Activated T-helper 2 cell treated with anti-CD3 and anti-CD28 coated beads, Interferon-gamma antibody, Interleukin-2, Interleukin-4, amounts not matched to agents 10 μg/mL and 5 μg/mL and 100 μg/mL, durations not matched to agents 14 hours and 24 hours and 36 hours (primary cell): ENCODE measurements at regions not wholly inside any gene's neighbourhood (a gene's known extent, or its start where the extent isn't known, plus 50 kb on each side); places are given as distances from the start of the nearest gene placed in this dataset.
"Not testable (repeated sequence)": the region's sequence is repeated elsewhere in the genome, so short reads cannot be mapped to it uniquely, and the experiment has no call there.

Source experiments
- DNase-seq: peaks from one replicate; pipeline ENCODE4 v3.0.0; 2021; ENCODE audit warnings: low spot score
- H3K27ac Mint-ChIP-seq: one replicate; pipeline ENCODE4 v1.8.0; 2021; ENCODE audit warnings: mixed read lengths
- H3K27me3 Mint-ChIP-seq: one replicate; pipeline ENCODE4 v1.8.0; 2021; ENCODE audit warnings: low read depth, mixed read lengths
- H3K36me3 Mint-ChIP-seq: one replicate; pipeline ENCODE4 v1.8.0; 2021; ENCODE audit warnings: low read depth, mixed read lengths
- H3K4me1 Mint-ChIP-seq: one replicate; pipeline ENCODE4 v1.8.0; 2021; ENCODE audit warnings: low read depth, mixed read lengths
- H3K4me3 Mint-ChIP-seq: one replicate; pipeline ENCODE4 v1.8.0; 2021; ENCODE audit warnings: low read depth, mild to moderate bottlenecking, moderate library complexity, mixed read lengths
- H3K9me3 Mint-ChIP-seq: one replicate; pipeline ENCODE4 v1.8.0; 2021; ENCODE audit warnings: mixed read lengths
- intact Hi-C: fragments of 100-400 bp; cut with micrococcal nuclease; formaldehyde crosslinking; loops from one replicate; pipeline ENCODE4 v1.15.1; 2023

DNA sequence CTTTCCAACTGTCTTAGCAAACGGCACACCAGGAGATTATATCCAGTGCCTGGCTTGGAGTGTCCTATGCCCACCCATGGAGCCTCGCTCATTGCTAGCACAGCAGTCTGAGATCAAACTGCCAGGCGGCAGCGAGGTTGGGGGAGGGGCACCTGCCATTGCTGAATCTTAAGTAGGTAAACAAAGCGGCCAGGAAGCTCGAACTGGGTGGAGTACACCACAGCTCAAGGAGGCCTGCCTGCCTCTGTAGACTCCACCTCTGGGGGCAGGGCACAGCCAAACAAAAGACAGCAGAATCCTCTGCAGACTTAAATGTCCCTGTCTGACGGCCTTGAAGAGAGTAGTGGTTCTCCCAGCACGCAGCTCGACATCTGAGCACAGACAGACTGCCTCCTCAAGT lies 325.0 kb downstream of the TRIM36 start:
- H3K4me1 Mint-ChIP-seq = not testable (repeated sequence)

DNA sequence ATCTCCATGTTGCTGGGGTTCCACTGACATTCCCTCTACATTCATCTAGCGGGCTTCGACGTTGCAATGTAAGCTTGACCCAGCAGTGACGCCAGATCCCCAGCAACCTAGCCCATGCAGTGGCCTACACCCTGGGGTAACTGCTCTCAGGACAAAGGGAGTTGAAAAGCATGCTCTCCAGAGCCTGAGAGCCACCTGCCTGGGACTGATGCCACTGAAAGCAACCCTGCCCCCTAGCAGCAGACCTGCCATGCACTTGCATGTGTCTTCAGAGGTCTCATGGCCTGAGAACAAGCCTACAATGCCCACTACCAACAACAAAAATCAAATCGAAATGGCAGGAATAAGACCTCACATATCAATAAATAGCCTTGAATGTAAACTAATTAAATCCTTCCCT lies 330.3 kb downstream of the TRIM36 start:
- Mint-ChIP-seq H3K4me3 (no peak overlapping the region), H3K4me1 (no peaks in the 10 kb centered on the region), H3K36me3 (no peaks in the 10 kb centered on the region), H3K9me3 (peaks cover 6% of the 10 kb centered on the region), H3K27me3 (no peaks in the 10 kb centered on the region), H3K27ac (no peak overlapping the region)
- no peak for DNase-seq
- intact Hi-C loops = no loop called here

More for the DNA sequence above, 325.0 kb downstream of the TRIM36 start:
- H3K4me3 Mint-ChIP-seq, intact Hi-C loops, H3K27me3 Mint-ChIP-seq, DNase-seq, H3K36me3 Mint-ChIP-seq, H3K27ac Mint-ChIP-seq: not testable (repeated sequence)
- H3K9me3 Mint-ChIP-seq = peaks cover 12% of the 10 kb centered on the region

GRCh38 chr5:114838937-114839336 lies 330.8 kb downstream of the TRIM36 start:
- intact Hi-C loops = no loop called here
- no peak overlapping the region for H3K27ac Mint-ChIP-seq

DNA sequence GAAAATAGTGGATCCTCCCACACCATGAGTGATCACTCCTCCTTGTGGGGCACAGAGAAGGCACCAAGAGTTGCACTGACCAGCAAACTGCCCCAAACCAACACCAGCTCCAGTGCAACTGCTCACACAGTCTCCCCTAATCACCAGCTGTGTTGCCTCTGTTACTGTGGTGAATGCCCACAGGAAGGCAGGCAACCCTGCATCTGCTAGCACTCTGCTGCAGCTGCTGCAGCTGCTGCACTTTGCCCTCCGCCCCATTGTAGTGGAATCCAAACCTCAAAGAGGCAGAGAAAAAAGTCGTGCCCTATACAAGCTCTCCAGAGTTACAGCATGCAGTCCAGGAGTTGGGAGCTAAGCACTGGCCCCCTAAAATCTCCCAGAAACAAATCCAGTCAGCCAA lies 339.6 kb downstream of the TRIM36 start:
- no peaks in the 10 kb centered on the region for H3K27me3 Mint-ChIP-seq
- no peak for DNase-seq
- intact Hi-C loops = no loop called here
- H3K27ac Mint-ChIP-seq = no peak overlapping the region
- no peaks in the 10 kb centered on the region for H3K4me1 Mint-ChIP-seq
- peaks cover 17% of the 10 kb centered on the region for H3K9me3 Mint-ChIP-seq
- no peak overlapping the region for H3K4me3 Mint-ChIP-seq
- H3K36me3 Mint-ChIP-seq = no peaks in the 10 kb centered on the region

More at GRCh38 chr5:114838937-114839336, 330.8 kb downstream of the TRIM36 start:
- Mint-ChIP-seq H3K4me3 (no peak overlapping the region), H3K27me3 (no peaks in the 10 kb centered on the region), H3K4me1 (no peaks in the 10 kb centered on the region), H3K9me3 (peaks cover 2% of the 10 kb centered on the region), H3K36me3 (no peaks in the 10 kb centered on the region)
- DNase-seq = no peak

DNA sequence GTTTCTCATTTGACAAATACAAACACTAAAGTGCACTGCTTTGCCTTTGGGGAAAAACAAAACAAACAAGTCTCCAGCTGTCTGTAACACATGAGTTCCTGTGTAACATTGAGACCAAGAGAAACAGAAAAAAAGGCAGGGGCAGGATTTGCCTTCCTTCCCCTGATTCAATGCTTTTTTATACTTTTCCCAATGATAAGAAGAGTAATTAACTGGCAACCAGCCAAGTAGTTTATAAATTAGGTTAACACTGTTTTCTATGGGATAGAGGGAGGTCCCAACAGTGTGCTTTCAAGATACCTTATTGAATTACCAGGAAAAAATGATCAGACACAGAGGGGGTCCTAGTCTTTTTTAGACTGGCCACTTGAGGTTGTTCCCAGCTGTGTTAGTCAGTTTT lies 346.8 kb downstream of the TRIM36 start:
- Mint-ChIP-seq H3K9me3 (peaks cover 19% of the 10 kb centered on the region), H3K27ac (no peak overlapping the region)

DNA sequence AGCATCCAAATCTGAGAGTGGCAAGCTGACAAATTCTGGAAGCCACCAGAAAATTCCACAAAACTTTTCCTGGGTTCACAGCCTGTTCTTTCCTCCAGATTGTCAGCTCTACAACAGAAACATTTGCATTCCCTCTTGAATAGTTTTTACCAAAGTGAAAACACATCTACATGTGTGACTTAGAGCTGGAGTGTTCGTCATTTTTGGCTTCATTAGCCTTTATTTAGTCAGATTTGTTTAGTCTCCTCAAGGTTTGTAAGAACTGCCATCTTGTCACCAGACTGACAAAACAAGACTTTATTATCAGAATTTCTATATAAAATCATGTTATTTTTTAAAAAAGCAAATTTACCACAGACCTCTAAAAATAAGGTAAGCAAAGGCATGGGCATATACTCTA lies 347.3 kb downstream of the TRIM36 start:
- Mint-ChIP-seq H3K27ac (no peak overlapping the region), H3K9me3 (peaks cover 22% of the 10 kb centered on the region), H3K36me3 (no peaks in the 10 kb centered on the region), H3K4me3 (no peak overlapping the region), H3K27me3 (no peaks in the 10 kb centered on the region), H3K4me1 (no peaks in the 10 kb centered on the region)
- no peak for DNase-seq
- intact Hi-C loops = no loop called here

More for the DNA sequence above, 346.8 kb downstream of the TRIM36 start:
- Mint-ChIP-seq H3K27me3 (no peaks in the 10 kb centered on the region), H3K4me1 (no peaks in the 10 kb centered on the region), H3K36me3 (no peaks in the 10 kb centered on the region), H3K4me3 (no peak overlapping the region)
- DNase-seq = no peak
- intact Hi-C loops = no loop called here

GRCh38 chr5:114790403-114790792 lies 379.3 kb downstream of the TRIM36 start:
- Mint-ChIP-seq H3K4me3 (no peak overlapping the region), H3K36me3 (no peaks in the 10 kb centered on the region), H3K4me1 (no peaks in the 10 kb centered on the region), H3K27me3 (no peaks in the 10 kb centered on the region), H3K27ac (no peak overlapping the region), H3K9me3 (no peaks in the 10 kb centered on the region)
- no peak for DNase-seq
- intact Hi-C loops = no loop called here

- Mint-ChIP-seq H3K27ac (no peak overlapping the region), H3K36me3 (no peaks in the 10 kb centered on the region), H3K4me3 (no peak overlapping the region), H3K27me3 (no peaks in the 10 kb centered on the region), H3K4me1 (no peaks in the 10 kb centered on the region), H3K9me3 (no peaks in the 10 kb centered on the region)
- no peak for DNase-seq
- intact Hi-C loops = no loop called here
These were observed 379.8 kb downstream of the TRIM36 start for GRCh38 chr5:114789773-114790402.

GRCh38 chr5:114782869-114783268 lies 386.8 kb downstream of the TRIM36 start:
- Mint-ChIP-seq H3K27me3 (no peaks in the 10 kb centered on the region), H3K27ac (no peak overlapping the region), H3K36me3 (no peaks in the 10 kb centered on the region), H3K4me1 (no peaks in the 10 kb centered on the region), H3K4me3 (no peak overlapping the region), H3K9me3 (no peaks in the 10 kb centered on the region)
- intact Hi-C loops = no loop called here
- no peak for DNase-seq

DNA sequence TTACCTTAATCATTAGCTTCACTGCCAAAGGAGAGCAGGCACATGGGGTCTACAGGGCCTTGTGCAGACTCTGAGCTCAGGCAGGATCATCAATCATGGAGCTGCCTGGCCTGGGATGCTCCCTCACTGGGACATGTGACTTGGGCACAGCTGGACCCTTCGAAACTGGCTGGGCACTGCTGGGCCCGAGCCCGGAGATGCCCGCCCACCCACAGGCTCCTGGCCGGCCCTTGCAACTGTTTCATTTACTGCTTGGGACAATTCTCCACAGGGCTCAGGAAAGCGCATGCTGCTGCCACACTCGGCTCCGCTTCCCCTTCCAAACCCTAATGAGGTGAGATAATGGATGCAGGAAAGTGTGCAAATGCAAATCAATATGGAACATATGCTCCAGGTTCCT lies 387.5 kb downstream of the TRIM36 start:
- Mint-ChIP-seq H3K4me3 (no peak overlapping the region), H3K36me3 (no peaks in the 10 kb centered on the region), H3K9me3 (no peaks in the 10 kb centered on the region), H3K4me1 (no peaks in the 10 kb centered on the region), H3K27me3 (no peaks in the 10 kb centered on the region), H3K27ac (no peak overlapping the region)
- no peak for DNase-seq
- intact Hi-C loops = no loop called here

- H3K4me1 Mint-ChIP-seq = no peaks in the 10 kb centered on the region
- H3K4me3 Mint-ChIP-seq = no peak overlapping the region
- intact Hi-C loops = no loop called here
- DNase-seq = no peak
- no peak overlapping the region for H3K27ac Mint-ChIP-seq
- H3K27me3 Mint-ChIP-seq = no peaks in the 10 kb centered on the region
- H3K36me3 Mint-ChIP-seq = no peaks in the 10 kb centered on the region
- H3K9me3 Mint-ChIP-seq = no peaks in the 10 kb centered on the region
These were observed 389.4 kb downstream of the TRIM36 start for GRCh38 chr5:114780290-114780689.

DNA sequence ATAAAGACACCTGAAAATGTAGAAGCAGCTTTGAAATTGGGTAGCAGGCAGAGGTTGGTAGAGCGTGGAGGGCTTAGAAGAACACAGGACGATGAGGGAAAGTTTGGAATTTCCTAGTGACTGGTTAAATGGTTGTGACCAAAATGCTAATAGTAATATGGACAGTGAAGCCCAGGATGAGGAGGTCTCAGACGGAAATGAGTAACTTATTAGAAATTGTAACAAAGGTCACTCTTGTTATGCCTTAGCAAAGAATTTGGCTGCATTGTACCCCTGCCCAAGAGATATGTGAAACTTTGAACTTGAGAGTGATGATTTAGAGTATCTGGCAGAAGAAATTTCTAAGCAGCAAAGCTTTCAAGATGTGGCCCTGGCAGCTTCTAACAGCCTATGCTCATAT lies 382.5 kb downstream of the KCNN2 start:
- DNase-seq = no peak
- intact Hi-C loops = no loop called here
- no peak overlapping the region for H3K4me3 Mint-ChIP-seq
- H3K27ac Mint-ChIP-seq = no peak overlapping the region
- H3K4me1 Mint-ChIP-seq = no peaks in the 10 kb centered on the region
- H3K36me3 Mint-ChIP-seq = no peaks in the 10 kb centered on the region
- H3K27me3 Mint-ChIP-seq = no peaks in the 10 kb centered on the region
- H3K9me3 Mint-ChIP-seq = no peaks in the 10 kb centered on the region

GRCh38 chr5:114734238-114734637 lies 372.4 kb downstream of the KCNN2 start:
- Mint-ChIP-seq H3K27me3 (no peaks in the 10 kb centered on the region), H3K36me3 (no peaks in the 10 kb centered on the region), H3K4me3 (no peak overlapping the region), H3K4me1 (no peaks in the 10 kb centered on the region), H3K27ac (no peak overlapping the region), H3K9me3 (no peaks in the 10 kb centered on the region)
- intact Hi-C loops = no loop called here
- no peak for DNase-seq

DNA sequence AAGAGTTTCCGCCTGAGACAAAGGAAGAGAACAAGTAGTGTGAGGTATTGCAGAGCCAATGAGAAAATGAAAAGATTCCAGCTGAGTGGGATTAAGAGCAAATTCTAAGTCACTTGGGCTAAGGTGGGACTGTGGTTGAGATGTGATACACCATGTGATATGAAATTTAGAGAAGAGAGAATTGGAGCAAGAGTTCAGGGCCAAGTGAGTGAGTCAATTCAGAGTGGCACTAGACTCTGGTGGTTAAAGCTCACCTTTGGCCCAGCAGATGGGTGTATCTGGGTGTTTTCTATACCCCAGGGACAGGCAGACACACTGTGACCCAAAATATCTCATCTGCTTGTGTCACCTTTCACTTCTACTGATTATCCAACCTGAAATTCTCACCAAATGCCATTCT lies 368.1 kb downstream of the KCNN2 start:
- Mint-ChIP-seq H3K9me3 (no peaks in the 10 kb centered on the region), H3K36me3 (no peaks in the 10 kb centered on the region), H3K4me3 (no peak overlapping the region), H3K27me3 (no peaks in the 10 kb centered on the region), H3K4me1 (no peaks in the 10 kb centered on the region), H3K27ac (no peak overlapping the region)
- intact Hi-C loops = no loop called here
- DNase-seq = no peak
